Lower leg skin (tissue), 3 donors: ENCODE measurements at regions not wholly inside any gene's neighbourhood (a gene's known extent, or its start where the extent isn't known, plus 50 kb on each side); places are given as distances from the start of the nearest gene placed in this dataset.

Experiments
- POLR2A ChIP-seq, 2 donors: fragments of 450-650 bp; IDR thresholded peaks; one replicate each; pipeline ENCODE4 v1.6.1; 2016 to 2017; ENCODE audit warnings: antibody characterized with exemption in 2 of 2, mild to moderate bottlenecking in 1 of 2, moderate library complexity in 1 of 2
- TF ChIP-seq, protein P1 (sequence below), 3 donors: fragments of 450-650 bp; IDR thresholded peaks; one replicate each; pipeline ENCODE4 v1.5.1; 2016; ENCODE audit warnings: antibody characterized with exemption in 3 of 3, mild to moderate bottlenecking in 3 of 3, moderate library complexity in 2 of 3

DNA sequence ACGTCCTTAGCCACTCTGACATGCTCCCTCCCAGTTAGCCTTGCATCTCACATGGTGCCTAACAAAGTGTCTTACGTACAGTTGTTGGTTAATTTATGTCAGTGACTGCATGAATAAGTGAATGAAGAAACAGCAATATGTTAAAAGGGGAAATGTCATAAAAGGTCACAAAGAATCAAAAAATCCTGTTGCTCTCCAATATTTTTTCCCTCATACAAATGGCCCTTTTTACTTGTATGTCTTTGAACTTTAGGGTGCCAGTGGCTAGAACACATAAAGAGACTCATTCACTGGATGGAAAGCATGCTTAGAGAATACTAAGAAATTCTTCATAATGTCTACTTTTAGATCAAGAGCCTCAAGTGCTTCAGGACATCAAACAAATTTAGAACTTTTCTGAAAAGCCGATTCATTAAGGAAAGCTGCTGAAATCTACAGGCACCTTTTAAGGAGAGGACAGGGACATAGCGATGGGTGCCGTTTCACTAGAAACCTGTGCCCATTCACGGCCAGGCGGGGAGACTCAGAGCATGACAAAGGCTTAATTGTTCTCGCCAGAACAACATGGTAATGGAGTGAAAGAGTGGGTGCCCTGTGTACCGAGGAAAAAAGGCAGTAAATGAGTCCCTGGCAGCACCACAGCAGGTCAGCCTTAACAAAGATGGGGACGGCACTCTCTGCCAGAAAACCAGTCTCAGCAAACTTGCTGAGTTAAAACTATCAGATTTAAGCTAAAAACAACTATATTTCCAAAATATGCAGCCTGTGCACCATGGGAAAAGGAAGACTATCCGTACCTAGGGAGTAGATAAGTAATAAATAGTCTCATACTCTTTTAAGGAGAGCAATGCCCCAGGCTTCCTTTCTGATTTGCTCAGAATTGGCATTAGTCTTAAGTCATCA lies 71.6 kb upstream of the SPTBN1 start:
- TF ChIP-seq, protein P1, sequence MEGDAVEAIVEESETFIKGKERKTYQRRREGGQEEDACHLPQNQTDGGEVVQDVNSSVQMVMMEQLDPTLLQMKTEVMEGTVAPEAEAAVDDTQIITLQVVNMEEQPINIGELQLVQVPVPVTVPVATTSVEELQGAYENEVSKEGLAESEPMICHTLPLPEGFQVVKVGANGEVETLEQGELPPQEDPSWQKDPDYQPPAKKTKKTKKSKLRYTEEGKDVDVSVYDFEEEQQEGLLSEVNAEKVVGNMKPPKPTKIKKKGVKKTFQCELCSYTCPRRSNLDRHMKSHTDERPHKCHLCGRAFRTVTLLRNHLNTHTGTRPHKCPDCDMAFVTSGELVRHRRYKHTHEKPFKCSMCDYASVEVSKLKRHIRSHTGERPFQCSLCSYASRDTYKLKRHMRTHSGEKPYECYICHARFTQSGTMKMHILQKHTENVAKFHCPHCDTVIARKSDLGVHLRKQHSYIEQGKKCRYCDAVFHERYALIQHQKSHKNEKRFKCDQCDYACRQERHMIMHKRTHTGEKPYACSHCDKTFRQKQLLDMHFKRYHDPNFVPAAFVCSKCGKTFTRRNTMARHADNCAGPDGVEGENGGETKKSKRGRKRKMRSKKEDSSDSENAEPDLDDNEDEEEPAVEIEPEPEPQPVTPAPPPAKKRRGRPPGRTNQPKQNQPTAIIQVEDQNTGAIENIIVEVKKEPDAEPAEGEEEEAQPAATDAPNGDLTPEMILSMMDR (IDR thresholded peaks at IDR 0.05), result no peak
- TF ChIP-seq POLR2A (IDR thresholded peaks at IDR 0.05), result no peak
